Vagina (tissue), 2 donors: ENCODE measurements at regions not wholly inside any gene's neighbourhood (a gene's known extent, or its start where the extent isn't known, plus 50 kb on each side); places are given as distances from the start of the nearest gene placed in this dataset.

Experiments used
- CTCF ChIP-seq, 3 experiments: fragments of 450-650 bp in 2 of 3; fragments of 200-600 bp in 1 of 3; sonication (generic) in 1 of 3; IDR thresholded peaks; one replicate each; pipeline ENCODE4 v1.5.1; 2017 to 2019; ENCODE audit warnings: antibody characterized with exemption in 3 of 3, mild to moderate bottlenecking in 2 of 3, moderate library complexity in 2 of 3
- POLR2A ChIP-seq, 2 donors: fragments of 450-650 bp; IDR thresholded peaks; one replicate each; pipeline ENCODE4 v1.6.1; 2017; ENCODE audit warnings: antibody characterized with exemption in 2 of 2, mild to moderate bottlenecking in 2 of 2, moderate library complexity in 2 of 2
- POLR2AphosphoS5 ChIP-seq, 2 donors: sonication (generic); formaldehyde crosslinking; IDR thresholded peaks; one replicate each; pipeline ENCODE4 v1.9.0; 2017; ENCODE audit warnings: antibody characterized with exemption in 2 of 2, mild to moderate bottlenecking in 2 of 2, low read depth in 1 of 2; ENCODE audit not compliant: insufficient read depth in 1 of 2

- no peak for TF ChIP-seq CTCF (IDR thresholded peaks at IDR 0.05)
- TF ChIP-seq POLR2A (IDR thresholded peaks at IDR 0.05) = no peak
- no peak for TF ChIP-seq POLR2AphosphoS5 (IDR thresholded peaks at IDR 0.05; ENCODE audit: insufficient read depth in 1 of 2, low read depth in 1 of 2)
These were observed 413.2 kb upstream of the GJE1 start for GRCh38 chr6:141719476-141719875.
